ENCODE measurements at regions not wholly inside any gene's neighbourhood (a gene's known extent, or its start where the extent isn't known, plus 50 kb on each side); places are given as distances from the start of the nearest gene placed in this dataset.
A peak's percentile ranks its signal among the peaks of the same experiment; 100 is the strongest.

DNA sequence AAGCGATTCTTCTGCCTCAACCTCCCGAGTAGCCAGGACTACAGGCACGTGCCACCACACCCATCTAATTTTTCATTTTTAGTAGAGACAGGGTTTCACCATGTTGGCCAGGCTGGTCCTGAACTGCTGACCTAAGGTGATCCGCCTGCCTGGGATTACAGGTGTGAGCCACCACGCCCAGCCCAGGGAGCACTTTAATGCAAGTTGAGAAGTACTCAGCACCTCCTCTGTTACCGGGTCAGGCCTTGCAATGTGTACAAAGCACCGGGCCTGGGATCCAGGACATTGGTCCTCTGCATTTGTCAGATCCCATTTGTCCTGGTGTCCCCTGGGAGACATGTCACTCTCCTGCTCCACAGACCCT lies 143.6 kb downstream of the TOMM20 start:
- no peak overlapping the region for H3K4me3 ChIP-seq (ENCODE audit: low read depth, low read length)
- DNase-seq (ENCODE audit: low read depth) = no peak
- TF ChIP-seq, protein P1, sequence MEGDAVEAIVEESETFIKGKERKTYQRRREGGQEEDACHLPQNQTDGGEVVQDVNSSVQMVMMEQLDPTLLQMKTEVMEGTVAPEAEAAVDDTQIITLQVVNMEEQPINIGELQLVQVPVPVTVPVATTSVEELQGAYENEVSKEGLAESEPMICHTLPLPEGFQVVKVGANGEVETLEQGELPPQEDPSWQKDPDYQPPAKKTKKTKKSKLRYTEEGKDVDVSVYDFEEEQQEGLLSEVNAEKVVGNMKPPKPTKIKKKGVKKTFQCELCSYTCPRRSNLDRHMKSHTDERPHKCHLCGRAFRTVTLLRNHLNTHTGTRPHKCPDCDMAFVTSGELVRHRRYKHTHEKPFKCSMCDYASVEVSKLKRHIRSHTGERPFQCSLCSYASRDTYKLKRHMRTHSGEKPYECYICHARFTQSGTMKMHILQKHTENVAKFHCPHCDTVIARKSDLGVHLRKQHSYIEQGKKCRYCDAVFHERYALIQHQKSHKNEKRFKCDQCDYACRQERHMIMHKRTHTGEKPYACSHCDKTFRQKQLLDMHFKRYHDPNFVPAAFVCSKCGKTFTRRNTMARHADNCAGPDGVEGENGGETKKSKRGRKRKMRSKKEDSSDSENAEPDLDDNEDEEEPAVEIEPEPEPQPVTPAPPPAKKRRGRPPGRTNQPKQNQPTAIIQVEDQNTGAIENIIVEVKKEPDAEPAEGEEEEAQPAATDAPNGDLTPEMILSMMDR (conservative IDR thresholded peaks at IDR 0.05; ENCODE audit: low read depth, low read length) = no peak

DNA sequence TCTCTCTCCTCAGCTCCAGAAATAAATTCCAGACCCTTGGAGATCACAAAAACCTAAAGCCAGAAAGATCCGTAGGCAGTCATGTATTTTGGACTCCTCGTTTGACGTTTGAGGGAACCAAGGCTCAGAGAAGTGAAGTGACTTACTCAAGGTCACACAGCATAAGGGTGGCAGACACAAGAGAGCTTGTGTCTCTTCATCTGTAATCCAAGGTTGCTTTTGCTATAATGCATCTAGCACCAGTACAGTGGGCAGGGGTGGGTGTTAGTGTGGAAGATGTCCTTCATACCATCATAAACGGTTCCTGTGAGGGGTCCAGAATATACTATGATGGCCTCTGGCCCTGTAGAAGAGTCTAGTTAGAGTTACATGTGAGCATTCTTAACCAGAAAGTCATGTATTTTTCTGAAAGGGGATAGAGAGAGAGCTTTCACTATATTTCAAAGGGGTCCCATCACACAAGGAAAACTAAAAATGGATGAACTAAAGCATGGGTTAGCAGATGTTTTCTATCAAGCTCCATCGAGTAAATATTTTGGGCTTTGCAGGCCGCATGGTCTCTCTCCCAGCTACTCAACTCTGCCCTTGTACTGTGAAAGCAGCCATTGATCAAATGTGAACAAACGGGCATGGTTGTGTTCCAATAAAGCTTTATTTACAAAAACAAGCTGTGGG lies 144.9 kb downstream of the TOMM20 start:
- DNase-seq (ENCODE audit: low read depth) = no peak
- TF ChIP-seq, protein P1 (conservative IDR thresholded peaks at IDR 0.05; ENCODE audit: low read depth, low read length) = no peak
- H3K4me3 ChIP-seq (ENCODE audit: low read depth, low read length) = no peak overlapping the region

DNA sequence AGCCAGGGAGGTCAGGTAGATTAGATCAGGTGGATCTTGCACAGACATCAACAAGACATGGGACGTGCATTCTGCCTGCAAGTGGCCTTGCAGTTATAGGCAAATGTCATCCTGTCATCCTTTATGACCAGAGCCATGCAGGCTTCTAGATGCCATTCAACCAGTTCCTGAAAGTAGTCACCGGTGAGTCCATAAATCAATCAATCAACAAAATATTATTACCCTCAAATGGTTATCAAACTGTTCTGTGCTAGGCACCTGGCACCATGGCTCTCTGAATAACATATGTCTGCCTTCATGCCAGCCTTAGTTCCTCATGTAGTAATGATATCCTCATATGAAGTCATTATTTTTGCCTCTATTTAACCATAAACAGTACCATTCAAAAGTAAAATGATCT lies 146.9 kb downstream of the TOMM20 start:
- DNase-seq (ENCODE audit: low read depth) = no peak
- no peak overlapping the region for H3K4me3 ChIP-seq (ENCODE audit: low read depth, low read length)
- TF ChIP-seq, protein P1 (conservative IDR thresholded peaks at IDR 0.05; ENCODE audit: low read depth, low read length) = no peak

DNA sequence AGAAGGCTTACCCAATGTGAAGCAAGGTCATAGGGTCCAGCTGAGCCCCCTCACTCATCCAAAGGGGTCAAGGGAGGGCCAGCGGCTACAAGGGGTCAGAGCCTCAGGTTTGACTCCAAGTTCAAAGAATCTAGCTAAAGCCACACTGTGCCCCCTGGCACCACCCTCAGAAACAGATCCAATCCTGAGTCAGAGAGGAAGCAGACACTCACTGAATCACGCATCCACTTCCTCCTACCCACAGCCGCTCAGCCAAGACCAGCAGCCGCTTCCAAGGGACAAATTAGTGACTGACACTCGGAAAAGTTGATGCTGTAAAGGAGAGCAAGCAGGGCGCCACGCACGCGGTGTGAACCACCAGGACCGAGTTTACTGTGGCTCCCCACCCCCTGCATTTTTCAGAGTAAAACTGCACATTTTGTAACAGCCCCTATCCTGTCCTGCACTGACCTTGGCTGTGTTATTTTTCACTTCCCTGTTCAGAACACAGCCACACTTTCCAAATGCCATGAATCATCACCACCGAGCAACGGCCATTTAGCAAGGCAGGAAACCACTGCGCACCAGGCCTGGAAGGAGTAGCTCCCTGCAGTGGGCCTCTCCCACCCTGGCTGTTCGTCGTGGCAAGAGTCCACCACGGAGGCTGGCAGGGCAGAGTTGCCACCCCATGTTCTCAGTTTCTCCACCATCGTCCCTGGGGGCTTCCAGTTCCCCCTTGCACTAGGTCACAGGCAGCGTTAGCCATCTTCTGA lies 147.8 kb downstream of the TOMM20 start:
- DNase-seq (ENCODE audit: low read depth) = no peak
- TF ChIP-seq, protein P1 (conservative IDR thresholded peaks at IDR 0.05; ENCODE audit: low read depth, low read length) = no peak
- H3K4me3 ChIP-seq (ENCODE audit: low read depth, low read length) = peak overlapping the region; percentile 15

DNA sequence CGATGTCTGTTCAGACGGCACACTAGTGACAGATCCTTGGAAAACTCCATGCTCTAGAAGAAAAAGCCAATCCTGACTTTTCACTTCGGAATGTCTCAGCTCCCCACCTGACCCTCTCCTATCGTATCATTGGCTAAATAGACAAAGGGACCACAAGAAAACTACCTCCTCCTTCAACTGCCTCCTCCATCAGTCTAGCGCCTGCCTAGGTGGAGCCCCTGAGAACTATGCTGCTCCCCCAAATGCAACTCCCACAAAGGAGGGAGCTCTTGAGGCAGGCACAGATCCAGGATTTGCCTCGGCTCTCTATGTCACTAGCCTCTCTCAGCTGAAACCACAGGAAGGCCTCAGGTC lies 148.4 kb downstream of the TOMM20 start:
- H3K4me3 ChIP-seq (ENCODE audit: low read depth, low read length) = peak overlapping the region; percentile 15
- TF ChIP-seq, protein P1 (conservative IDR thresholded peaks at IDR 0.05; ENCODE audit: low read depth, low read length) = no peak
- no peak for DNase-seq (ENCODE audit: low read depth)

DNA sequence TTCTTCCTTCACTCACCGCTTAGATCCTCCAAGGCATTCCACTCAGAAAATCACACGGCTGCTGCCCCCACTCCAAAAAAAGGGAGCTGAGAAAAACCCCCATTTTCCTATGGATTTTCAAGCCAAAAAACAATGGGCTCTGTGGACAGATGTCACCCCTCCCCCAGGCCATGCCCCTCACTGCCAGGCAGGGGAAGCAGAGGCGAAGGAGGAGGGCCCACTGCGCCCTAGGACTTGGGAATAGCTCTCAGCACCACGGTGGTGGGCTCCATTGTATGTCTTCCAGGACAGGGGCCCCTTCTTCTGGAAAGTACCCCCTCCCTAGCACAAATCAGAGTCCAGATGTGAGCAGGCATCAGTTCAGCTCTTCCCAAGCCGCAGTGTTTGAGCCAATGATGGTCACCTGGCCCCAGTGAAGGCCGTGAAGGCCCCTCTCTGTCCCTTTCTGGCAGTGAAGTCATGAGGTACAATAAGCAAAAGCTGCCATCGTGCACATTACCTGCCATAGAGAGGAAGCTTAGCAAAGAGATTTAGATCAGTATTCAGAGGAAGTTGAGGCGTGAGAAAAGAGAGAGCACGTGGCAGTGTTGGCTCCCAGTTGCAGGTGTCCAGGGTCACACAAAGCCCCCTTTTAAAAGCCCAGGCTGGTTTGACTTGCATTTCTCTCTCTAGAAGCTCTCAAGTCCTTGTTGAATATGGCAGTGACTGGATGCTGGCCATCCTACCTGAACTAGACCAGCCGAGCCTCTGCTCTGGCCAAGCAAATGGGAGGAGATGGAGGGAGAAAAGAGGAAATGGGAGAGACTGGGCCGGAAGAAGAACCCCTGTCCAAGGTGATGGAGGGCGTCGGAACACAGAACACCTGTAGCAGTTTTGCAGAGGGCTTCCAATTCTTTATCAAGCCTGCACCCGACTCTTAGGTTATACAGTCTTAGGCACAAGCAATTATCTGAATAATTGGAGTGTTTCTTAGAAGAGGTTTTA lies 149.0 kb downstream of the TOMM20 start:
- no peak for DNase-seq (ENCODE audit: low read depth)
- H3K4me3 ChIP-seq (ENCODE audit: low read depth, low read length) = peak overlapping the region; percentile 15
- TF ChIP-seq, protein P1 (conservative IDR thresholded peaks at IDR 0.05; ENCODE audit: low read depth, low read length) = no peak

All from epithelial cell of proximal tubule (primary cell).